ENCODE measurements at regions not wholly inside any gene's neighbourhood (a gene's known extent, or its start where the extent isn't known, plus 50 kb on each side); places are given as distances from the start of the nearest gene placed in this dataset.
"Not testable (repeated sequence)": the region's sequence is repeated elsewhere in the genome, so short reads cannot be mapped to it uniquely, and the experiment has no call there.

DNA sequence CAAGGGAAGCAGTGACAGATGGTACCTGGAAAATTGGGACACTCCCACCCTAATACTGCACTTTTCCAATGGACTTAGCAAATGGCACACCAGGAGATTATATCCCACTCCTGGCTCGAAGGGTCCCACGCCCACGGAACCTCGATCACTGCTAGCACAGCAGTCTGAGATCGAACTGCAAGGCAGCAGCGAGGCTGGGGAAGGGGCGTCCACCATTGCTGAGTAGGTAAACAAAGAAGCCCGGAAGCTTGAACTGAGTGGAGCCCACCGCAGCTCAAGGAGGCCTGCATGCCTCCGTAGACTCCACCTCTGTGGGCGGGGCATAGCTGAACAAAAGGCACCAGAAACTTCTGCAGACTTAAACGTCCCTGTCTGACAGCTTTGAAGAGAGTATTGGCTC is 172.6 kb downstream of the CEMIP2 start:
- TF ChIP-seq EZH2 (IDR thresholded peaks at IDR 0.05; ENCODE audit: borderline replicate concordance, low read length) = not testable (repeated sequence)
- TF ChIP-seq, protein P1, sequence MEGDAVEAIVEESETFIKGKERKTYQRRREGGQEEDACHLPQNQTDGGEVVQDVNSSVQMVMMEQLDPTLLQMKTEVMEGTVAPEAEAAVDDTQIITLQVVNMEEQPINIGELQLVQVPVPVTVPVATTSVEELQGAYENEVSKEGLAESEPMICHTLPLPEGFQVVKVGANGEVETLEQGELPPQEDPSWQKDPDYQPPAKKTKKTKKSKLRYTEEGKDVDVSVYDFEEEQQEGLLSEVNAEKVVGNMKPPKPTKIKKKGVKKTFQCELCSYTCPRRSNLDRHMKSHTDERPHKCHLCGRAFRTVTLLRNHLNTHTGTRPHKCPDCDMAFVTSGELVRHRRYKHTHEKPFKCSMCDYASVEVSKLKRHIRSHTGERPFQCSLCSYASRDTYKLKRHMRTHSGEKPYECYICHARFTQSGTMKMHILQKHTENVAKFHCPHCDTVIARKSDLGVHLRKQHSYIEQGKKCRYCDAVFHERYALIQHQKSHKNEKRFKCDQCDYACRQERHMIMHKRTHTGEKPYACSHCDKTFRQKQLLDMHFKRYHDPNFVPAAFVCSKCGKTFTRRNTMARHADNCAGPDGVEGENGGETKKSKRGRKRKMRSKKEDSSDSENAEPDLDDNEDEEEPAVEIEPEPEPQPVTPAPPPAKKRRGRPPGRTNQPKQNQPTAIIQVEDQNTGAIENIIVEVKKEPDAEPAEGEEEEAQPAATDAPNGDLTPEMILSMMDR (IDR thresholded peaks at IDR 0.05; ENCODE audit: low read length) = not testable (repeated sequence)
